HG02981 (cell line): ENCODE measurements at regions not wholly inside any gene's neighbourhood (a gene's known extent, or its start where the extent isn't known, plus 50 kb on each side); places are given as distances from the start of the nearest gene placed in this dataset.
A peak's percentile ranks its signal among the peaks of the same experiment; 100 is the strongest.
"Not testable (repeated sequence)": the region's sequence is repeated elsewhere in the genome, so short reads cannot be mapped to it uniquely, and the experiment has no call there.

Source experiments
- ATAC-seq: cut with Tn5 transposase; IDR thresholded peaks from one replicate; pipeline ENCODE4 v1.9.1; 2021; ENCODE audit warnings: mild to moderate bottlenecking, moderate library complexity; ENCODE audit not compliant: unreplicated experiment

DNA sequence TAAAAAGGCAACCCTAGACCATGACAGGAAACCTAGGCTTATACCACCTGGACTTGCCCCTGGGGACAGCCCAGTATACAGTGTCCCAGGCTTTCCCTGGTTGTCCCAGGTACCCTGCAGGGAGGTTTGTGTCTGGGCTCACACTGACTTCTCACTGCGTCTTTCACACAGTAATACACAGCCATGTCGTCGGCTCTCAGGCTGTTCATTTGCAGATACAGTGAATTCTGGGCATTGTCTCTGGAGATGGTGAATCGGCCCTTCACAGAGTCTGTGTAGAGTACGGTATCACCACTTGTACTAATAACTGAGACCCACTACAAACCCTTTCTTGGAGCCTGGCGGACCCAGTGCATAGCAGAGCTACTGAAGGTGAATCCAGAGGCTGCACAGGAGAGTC lies 1116.6 kb downstream of the TMEM121 start:
- ATAC-seq = not testable (repeated sequence)

DNA sequence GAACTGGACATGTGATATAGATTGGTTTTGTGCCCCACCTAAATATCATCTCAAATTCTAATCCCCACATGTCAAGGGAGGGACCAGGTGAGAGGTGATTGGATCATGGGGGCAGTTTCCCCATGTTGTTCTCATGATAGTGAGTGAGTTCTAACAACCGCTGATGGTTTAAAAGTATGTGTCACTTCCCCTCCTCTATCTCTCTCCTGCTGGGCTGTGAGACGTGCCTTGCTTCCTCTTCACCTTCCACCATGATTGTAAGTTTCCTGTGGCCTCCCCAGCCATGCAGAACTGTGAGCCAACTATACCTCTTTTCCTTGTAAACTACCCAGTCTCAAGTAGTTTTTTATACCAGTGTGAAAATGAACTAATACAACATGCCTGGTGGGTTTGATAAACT lies 1122.5 kb downstream of the TMEM121 start:
- not testable (repeated sequence) for ATAC-seq

DNA sequence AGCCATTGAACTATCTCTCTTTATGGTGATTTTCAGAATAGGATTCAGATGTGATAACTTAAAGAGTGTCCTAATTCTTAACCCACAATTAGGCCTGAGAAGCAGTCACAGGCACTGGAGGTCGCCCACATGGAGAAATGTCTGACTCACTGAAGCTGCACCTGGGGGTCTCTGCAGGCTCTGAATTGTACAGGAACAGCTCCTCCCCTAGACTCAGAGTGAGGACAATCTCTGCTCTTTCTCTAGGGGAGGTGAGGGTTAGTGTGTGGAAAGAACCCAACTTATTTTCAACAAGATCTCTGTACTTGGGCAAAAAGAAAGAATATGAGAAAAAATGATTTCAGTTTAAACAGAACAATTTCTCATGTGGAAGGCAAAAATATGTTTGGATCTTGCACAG lies 1124.6 kb downstream of the TMEM121 start:
- no peak for ATAC-seq

DNA sequence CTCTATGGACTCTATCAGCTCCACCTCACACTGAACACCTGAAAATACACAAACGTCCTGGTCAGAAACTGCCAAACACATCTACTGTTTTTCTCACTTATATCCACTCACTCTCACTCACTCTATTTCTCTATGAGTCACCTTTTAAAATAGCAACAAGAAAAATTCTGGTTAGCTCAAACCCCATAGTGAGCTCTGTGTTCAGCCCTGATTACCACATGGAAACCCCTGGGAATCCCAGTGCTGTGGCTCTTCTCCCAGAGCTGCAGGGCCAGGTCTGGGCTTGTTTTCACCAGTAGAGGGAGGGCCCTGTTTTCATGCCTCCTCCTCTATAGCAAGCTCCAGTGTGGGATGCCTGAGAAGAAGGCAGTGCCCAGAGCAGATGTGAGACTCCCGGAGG lies 1126.1 kb downstream of the TMEM121 start:
- ATAC-seq = peak; percentile 44

DNA sequence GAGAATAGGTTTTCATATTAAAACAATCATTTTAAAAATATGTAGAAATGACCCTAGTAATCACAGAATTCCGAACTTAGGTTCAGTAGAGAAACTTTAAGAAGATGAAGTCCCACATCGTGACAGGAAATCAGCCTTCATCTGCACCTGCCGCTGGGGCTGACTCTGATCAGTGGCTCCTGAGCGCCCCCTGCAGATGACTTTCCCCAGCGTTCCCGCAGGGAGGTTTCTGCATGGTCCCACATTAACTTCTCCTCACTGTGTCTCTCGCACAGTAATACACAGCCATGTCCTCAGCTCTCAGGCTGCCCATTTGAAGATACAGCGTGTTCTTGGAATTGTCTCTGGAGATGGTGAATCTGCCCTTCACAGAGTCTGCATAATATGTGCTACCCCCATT lies 1131.1 kb downstream of the TMEM121 start:
- no peak for ATAC-seq

DNA sequence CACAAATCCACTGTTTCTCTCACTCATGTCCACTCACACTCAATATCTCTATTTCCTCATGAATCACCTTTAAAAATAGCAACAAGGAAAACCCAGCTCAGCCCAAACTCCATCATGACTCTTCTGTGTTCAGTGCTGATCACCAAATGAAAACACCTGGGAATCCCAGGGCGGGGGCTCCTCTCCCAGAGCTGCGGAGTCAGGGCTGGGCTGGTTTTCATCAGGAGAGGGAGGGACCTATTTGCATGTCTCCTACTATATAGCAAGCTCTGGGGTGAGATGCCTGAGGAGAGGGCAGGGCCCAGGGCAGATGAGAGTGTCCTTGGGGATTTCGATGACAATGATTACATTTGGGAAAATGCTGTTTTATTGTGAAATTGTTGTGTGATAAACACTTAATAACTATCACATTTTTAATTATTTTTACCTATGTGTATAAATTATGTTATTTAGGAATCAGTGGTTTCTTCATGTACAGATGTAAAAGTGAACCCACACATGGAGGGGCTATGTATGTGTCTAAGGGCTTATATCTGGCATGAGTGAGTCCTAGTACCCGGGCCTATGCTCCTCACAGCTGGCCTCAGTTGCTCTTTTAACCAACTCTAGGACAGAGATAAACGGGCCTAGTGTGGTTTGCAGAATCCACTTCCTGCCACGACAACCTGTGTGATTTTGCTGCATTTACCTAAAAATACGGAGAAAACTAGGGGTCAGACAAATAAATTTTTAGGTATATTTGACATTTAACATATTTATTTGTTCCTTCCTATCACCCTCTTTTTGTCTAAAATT lies 1131.9 kb downstream of the TMEM121 start:
- not testable (repeated sequence) for ATAC-seq

DNA sequence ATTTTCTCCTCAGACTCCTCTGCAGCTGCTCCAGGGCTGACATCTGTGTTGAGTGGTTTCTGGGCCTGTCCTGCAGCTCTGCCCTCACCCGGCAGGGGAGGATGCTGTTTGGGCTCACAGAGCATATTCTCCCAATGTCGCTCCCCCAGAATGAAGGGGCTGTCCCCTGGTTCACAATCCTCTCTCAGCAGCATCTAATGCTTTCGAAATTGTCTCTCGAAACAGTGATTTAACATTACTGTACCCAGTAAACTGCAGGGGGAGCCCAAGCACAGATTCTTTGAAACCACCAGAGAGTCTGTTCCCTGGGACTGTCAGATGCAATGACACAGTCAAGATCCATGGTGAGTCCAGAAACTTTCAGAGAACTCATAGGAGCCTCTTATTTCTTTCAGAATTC lies 1135.2 kb downstream of the TMEM121 start:
- ATAC-seq = not testable (repeated sequence)

DNA sequence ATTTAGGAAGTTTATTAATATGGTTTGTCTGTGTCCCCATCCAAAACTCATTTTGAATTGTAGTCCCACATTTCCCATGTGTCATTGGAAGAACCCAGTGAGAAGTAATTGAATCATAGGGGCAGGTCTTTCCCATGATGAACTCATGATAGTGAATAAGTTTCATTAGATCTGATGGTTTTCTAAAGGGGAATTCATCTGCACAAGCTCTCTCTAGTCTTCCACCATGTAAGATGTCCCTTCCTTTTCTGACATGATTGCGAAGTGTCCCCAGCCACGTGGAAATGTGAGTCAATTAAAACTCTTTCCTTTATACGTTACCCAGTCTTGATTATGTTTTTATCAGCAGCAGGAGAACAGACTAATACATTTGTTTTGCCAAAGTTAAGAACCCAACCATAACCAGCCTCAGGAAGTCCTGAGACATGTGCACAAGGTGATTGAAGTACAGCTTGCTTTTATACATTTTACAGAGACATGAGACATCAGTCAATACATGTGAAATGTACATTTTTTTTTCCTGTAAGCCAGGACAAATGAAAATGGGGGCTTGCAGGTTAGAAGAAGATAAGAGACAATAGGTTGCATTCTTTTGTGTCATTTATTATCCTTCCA lies 1136.7 kb downstream of the TMEM121 start:
- no peak for ATAC-seq

DNA sequence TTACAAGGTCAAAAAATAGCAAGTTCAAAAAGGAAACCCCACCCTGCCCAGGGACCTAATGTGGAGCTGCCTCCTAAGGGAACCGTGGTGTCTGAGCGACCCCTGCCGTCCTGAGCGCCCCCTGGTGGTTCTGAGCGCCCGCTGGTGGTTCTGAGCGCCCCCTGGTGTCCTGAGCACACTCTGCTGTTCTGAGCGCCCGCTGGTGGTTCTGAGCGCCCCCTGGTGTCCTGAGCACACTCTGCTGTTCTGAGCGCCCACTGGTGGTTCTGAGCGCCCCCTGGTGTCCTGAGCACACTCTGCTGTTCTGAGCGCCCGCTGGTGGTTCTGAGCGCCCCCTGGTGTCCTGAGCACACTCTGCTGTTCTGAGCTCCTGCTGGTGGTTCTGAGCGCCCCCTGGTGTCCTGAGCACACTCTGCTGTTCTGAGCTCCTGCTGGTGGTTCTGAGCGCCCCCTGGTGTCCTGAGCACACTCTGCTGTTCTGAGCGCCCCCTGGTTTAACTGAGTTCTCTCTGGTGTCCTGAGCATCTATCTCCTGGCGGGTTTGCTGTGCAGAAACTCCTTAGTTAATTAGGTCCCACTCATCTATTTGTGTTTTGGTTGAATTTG lies 1137.5 kb downstream of the TMEM121 start:
- ATAC-seq = not testable (repeated sequence)

DNA sequence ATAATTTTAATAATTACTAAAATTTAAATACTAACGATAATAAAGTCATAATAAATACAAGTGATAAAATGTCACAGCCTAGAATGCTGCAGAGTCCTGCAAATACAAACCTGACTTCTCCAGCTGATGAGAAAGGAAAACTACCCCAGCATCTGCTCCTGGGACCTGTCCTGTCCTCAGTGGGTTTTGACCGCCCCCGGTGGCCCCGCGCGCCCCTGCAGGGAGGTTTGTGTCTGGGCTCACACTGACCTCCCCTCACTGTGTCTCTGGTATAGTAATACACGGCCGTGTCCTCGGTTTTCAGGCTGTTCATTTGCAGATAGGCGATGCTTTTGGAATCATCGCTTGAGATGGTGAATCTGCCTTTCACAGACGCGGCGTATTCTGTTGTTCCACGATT lies 1139.4 kb downstream of the TMEM121 start:
- ATAC-seq = no peak

DNA sequence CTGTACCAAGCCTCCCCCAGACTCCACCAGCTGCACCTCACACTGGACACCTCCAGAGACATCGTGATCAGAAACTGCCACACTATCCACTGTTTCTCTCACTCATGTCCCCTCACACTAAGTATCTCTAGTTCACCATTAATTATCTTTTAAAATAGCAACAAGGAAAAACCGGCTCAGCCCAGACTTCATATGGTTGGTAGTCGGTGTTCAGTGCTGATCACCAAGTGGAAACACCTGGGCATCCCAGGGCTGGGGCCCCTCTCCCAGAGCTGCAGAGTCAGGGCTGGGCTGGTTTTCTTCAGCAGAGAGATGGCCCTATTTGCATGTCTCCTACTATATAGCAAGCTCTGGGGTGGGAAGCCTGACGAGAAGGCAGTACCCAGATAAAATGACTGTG lies 1140.0 kb downstream of the TMEM121 start:
- ATAC-seq = no peak

DNA sequence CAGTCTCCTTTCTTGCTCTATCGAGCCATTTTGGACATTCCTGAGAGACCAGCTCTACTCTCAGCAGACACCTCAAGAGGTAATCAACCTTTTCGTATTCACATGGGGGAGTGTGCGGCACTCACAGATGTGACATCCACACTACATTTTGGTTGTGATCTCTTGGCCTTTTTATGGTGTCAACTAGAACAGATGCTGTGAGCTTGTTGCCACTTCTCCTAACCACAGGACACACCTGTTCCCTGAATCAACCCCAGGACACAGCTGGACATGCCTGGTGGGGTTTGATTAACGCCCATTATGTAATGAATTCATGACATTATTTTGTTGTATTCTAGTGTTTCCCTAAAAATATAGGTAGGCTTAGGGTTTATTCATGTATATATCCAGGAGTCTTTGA lies 1143.6 kb downstream of the TMEM121 start:
- no peak for ATAC-seq

DNA sequence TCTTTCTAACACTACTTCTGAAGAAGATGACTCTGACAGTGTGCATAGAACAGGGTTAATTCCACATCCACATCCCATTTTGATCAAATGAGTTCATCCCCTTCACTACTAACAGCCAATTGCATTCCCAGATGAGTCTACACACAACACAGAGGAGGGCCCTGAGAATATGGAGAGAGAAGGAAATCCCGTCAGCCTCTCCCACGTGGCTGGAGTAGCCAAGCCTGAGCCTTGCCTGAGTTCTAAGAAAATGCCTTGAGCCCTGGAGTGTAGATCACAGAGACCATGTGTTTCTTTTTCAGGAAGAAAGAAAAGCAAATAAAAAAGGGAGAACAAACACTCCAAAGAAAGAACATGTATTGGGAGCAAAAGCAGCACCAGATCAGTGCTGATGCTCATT lies 1147.7 kb downstream of the TMEM121 start:
- ATAC-seq = not testable (repeated sequence)

DNA sequence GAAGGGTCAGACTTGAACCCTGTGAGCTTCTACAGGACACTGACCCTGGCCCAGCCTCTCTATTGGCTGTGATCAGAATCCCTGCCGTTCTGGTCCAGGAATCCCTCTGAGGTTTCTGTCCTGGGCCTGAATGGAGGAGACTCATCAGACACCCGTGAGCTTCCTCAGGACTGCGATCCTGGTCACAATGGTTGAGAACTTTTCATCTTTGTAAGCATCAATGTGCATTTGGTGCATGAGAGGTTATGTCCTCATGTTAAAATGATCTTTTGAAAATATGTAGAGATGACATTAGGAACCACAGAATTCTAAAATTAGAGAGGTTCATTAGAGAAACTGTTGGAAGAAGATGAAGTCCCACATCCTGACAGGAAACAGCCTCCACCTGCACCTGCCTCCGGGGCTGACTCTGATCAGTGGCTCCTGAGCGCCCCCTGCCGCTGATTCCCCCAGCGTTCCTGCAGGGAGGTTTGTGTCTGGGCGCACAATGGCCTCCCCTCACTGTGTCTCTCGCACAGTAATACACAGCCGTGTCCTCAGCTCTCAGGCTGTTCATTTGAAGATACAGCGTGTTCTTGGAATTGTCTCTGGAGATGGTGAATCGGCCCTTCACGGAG lies 1148.2 kb downstream of the TMEM121 start:
- ATAC-seq = not testable (repeated sequence)

DNA sequence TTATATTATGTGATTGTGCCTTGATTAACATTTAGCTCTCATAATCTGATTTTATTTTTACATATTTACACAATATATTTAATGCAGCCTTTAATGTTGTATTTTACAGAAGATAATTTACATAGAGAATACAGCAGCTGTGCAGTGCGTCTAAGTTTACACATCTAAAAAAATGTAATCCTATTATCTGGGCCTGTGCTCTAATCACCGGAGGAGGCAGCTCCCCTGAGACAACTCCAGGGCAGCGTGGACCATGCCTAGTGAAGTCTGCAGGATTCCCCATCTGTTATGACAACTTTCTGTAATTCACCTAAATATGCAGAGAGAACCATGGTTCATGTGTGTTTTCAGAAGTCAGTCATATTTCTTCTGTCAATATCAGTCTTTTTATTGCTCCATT lies 1149.3 kb downstream of the TMEM121 start:
- ATAC-seq = not testable (repeated sequence)

DNA sequence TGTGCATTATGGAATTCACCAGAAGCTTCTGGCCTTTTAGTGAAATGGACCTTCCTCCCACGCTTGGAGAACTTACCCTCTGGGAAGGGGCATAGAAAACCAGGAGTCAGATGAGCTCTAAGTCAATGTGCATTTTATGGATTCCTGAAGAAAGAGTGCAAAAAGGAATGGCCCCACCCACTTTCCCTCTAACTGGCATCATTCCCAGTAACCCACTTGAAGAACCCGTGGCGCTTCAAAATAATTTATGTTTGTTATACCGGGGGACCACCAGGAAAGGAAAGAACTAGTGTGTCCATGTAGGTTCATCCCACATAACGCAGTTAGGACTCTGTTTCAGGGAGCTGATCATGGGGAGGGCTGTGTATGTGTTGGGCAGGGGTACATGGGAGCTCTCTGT lies 1153.4 kb downstream of the TMEM121 start:
- no peak for ATAC-seq

DNA sequence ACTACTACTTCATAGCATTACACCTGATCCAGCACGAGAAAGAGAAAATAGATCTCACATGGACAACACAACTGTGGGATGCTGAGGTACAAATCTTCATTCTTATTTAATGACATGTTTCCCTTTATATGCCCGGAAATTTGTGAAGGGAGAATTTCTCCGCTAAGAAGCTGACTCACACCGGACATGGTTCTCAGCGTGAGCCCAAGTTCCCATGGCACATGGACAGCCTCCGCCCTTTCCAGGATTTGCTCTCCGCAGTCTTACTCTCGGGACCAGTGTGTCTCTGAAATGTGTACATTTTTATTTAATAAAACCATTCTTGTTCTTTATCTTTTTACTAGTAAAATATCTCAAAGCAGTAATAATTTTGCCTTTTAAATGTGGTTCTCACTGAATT lies 1154.8 kb downstream of the TMEM121 start:
- ATAC-seq = no peak

DNA sequence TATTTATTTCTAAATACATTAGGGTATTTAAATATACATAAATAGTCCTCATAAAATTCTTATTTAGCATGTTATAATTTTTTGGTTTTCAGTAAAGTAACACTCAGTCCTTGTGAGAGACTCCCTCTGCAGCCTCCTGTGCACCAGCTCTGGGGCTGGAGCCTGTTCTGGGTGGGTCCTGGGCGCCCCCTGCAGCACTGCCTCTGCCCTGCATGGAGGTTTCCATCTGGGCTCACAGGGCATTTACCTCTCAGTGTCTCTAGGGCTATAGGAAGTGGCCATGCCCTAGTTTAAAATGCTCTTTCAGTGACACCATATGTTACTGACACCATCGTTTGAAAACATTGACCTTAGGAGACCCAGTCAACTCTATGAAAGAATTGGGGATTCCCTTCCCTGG lies 1155.2 kb downstream of the TMEM121 start:
- no peak for ATAC-seq

DNA sequence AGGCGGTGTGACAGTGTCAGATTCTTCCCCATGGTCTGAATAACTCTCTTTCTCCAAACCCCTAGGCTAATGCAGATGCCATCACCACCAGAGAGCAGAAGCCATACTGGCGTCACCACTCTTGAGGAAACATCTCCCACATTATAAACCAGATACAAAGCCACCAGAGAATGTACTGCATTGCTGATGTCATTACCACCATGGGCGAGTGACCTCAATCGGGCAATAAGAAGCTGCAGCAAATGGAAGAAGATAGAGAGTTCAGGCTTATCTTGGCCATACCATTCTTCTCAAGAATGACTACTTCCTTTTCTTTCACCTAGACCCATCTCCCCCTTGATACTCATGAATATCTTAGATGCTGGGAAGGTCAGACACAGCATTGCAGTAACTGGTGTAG lies 1157.2 kb downstream of the TMEM121 start:
- ATAC-seq = no peak

DNA sequence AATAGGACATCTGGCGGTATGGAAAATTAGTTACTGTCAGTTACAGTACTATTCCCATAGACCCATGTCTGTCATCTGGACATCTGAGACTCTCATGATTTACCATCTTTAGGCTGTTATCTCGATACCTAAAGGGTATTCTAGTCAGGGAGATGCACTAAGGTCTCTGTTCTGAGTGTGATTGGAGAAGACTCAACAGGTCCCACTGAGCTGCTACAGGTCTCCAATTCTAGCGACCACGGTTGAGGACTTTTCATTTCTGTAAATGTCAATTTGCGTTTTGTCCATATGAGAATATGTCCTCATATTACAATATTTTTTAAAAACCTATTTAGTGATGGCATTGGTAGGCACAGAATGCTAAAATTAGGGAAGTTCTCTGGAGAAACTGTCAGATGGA lies 1160.2 kb downstream of the TMEM121 start:
- no peak for ATAC-seq

DNA sequence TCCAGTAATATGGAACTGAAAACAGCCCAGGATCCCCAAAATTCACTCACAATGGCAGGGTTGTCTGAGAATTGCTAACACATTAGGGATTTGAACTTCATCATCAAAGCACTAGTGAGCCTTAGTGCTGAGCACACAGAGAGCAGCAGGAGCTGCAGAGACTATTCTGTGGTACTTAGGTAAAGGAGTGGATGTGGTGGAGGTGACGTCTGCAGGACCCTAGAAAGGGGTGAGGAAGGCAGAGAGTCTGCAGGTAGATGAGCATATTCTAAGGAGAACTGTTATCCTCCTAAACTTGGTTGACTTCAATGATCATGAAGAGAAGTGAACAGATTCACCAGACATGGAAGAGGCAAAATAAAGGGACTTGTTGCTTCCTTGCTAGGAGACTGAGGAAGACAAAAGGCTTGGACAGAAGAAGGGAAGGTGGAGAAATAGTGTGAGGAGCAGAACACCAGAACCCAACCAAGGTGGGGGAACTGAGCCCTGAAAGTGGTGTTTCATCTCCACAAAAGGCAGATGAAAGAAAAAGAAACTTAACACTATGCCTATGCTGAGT lies 1164.0 kb downstream of the TMEM121 start:
- ATAC-seq = no peak
